ENCODE measurements at regions not wholly inside any gene's neighbourhood (a gene's known extent, or its start where the extent isn't known, plus 50 kb on each side); places are given as distances from the start of the nearest gene placed in this dataset.
"Not testable (repeated sequence)": the region's sequence is repeated elsewhere in the genome, so short reads cannot be mapped to it uniquely, and the experiment has no call there.

GRCh38 chr2:195304310-195304709 lies 352.7 kb upstream of the SLC39A10 start:
- no peak for DNase-seq (ENCODE audit: low read depth)

GRCh38 chr2:195300631-195301030 lies 356.4 kb upstream of the SLC39A10 start:
- no peak for DNase-seq (ENCODE audit: low read depth)

- no peak for DNase-seq (ENCODE audit: low read depth)
Measured at GRCh38 chr2:195299600-195299999, 357.4 kb upstream of the SLC39A10 start.

GRCh38 chr2:195296490-195296889 lies 360.5 kb upstream of the SLC39A10 start:
- no peak for DNase-seq (ENCODE audit: low read depth)

- no peak for DNase-seq (ENCODE audit: low read depth)
Measured at GRCh38 chr2:195289081-195289480, 367.9 kb upstream of the SLC39A10 start.

DNA sequence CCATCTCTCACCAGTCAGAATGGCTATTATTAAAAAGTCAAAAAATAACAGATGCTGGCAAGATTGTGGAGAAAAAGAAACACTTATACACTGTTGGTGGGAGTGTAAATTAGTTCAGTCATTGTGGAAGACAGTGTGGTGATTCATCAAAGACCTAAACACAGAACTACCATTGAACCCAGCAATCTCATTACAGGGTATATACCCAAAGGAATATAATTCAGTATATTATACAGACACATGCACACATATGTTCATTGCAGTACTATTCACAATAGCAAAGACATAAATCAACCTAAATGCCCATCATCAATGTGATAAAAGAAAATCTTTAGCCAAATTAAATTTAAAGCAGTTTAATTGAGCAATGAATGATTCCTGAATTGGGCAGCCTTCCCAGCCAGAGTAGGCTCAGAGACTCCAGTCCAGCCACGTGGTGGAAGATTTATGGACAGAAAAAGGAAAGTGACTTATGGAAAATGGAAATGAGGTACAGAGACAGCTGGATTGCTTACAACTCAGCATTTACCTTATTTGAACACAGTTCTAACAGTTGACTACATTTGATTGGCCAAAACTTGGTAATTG lies 377.1 kb upstream of the SLC39A10 start:
- DNase-seq (ENCODE audit: low read depth), result no peak

DNA sequence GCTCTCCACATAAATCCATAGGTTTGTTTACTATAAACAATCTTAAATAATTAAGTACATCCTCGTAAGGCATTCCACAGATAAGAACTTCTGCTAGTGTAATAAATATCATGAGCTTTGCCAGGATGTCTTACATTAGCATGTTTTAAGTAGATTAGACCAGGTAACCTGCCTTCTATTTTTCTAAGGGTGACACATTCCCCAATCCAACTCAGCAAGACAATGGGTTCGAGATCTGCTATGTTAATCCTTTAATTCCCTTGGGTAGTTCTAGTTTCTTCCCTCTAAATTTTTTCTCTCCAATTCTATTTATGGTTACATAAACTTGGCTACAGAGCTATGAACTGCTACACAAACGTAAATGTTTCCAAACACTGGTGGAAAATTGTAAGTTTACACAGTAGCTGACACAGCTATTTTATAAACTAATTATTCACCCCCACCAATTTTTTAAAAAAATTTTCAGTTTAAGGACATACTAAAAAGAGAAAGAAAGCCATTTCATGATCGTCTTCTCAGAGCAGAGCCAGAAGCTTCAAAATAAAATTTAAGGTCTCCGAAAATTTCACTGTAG lies 386.5 kb upstream of the SLC39A10 start:
- DNase-seq (ENCODE audit: low read depth), result no peak

GRCh38 chr2:195269220-195269619 lies 387.8 kb upstream of the SLC39A10 start:
- no peak for DNase-seq (ENCODE audit: low read depth)

DNA sequence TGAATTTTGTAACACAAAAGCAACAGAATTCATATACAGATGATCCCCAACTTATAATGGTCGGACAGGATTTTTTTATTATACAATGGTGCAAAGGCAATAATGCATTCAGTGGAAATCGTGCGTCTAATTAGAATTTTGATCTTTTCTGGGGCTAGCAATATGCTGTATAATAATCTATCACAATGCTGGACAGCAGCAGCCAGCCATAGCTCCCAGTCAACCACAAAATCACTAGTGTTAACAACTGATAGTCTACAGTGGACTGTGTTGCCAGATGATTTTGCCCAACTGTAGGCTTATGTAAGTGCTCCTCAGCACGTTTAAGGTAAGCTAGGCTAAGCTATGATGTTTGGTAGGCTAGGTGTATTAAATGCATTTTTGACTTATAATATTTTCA lies 399.0 kb upstream of the SLC39A10 start:
- DNase-seq (ENCODE audit: low read depth), result no peak

GRCh38 chr2:195252018-195252417 lies 405.0 kb upstream of the SLC39A10 start:
- DNase-seq (ENCODE audit: low read depth), result no peak

GRCh38 chr2:195251214-195251613 lies 405.8 kb upstream of the SLC39A10 start:
- DNase-seq (ENCODE audit: low read depth), result no peak

DNA sequence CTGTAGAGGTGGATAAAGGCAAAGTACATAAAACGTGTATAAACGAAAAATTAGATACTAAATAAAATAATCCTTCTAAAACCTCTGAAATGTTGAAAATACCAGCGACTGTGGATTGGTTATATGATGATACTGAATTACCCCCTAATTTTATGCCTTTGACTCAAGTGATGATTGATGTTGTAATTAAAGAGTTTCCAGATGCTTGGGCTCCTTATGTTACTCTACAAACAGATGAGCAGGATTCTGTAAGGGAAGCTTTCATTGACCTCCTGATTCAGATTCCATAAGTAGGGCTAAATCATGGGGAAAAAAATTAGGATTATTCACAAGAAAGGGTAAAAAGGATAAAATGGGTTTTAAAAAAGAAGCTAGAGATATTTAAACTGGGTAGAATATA lies 418.2 kb upstream of the SLC39A10 start:
- DNase-seq (ENCODE audit: low read depth), result no peak

GRCh38 chr2:195238379-195238778 lies 418.6 kb upstream of the SLC39A10 start:
- no peak for DNase-seq (ENCODE audit: low read depth)

DNA sequence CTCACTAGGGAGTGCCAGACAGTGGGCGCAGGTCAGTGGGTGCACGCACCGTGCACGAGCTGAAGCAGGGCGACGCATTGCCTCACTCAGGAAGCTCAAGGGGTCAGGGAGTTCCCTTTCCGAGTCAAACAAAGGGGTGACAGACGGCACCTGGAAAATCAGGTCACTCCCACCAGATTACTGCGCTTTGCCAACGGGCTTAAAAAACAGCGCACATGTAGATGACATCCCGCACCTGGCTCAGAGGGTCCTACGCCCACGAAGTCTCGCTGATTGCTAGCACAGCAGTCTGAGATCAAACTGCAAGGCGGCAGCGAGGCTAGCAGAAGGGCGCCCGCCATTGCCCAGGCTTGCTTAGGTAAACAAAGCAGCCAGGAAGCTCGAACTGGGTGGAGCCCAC lies 428.5 kb upstream of the SLC39A10 start:
- DNase-seq (ENCODE audit: low read depth), result not testable (repeated sequence)

- DNase-seq (ENCODE audit: low read depth), result no peak
Measured at GRCh38 chr2:195214072-195214471, 443.0 kb upstream of the SLC39A10 start.

- no peak for DNase-seq (ENCODE audit: low read depth)
Measured at GRCh38 chr2:195212586-195212985, 444.4 kb upstream of the SLC39A10 start.

- DNase-seq (ENCODE audit: low read depth), result no peak
Measured at GRCh38 chr2:195202163-195202845, 454.7 kb upstream of the SLC39A10 start.

DNA sequence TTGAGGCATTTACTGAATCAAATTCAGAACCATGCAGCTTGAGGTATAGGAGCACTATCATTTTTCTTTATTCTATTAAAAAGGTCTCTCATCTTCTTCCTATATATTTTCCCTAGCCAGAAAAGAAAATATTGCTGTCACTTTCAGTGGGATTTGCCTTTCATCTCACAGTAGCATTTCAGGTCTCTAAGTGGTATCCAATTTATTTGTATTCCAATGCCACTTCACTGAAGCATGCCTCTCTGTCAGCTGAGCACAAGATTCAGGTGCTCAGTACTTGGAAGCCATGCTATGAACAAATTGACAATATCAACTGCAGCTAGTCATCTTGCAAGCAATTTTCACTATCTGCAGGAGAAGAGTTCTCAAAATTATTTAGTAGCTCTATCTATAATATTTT lies 457.2 kb upstream of the SLC39A10 start:
- DNase-seq (ENCODE audit: low read depth), result no peak

DNA sequence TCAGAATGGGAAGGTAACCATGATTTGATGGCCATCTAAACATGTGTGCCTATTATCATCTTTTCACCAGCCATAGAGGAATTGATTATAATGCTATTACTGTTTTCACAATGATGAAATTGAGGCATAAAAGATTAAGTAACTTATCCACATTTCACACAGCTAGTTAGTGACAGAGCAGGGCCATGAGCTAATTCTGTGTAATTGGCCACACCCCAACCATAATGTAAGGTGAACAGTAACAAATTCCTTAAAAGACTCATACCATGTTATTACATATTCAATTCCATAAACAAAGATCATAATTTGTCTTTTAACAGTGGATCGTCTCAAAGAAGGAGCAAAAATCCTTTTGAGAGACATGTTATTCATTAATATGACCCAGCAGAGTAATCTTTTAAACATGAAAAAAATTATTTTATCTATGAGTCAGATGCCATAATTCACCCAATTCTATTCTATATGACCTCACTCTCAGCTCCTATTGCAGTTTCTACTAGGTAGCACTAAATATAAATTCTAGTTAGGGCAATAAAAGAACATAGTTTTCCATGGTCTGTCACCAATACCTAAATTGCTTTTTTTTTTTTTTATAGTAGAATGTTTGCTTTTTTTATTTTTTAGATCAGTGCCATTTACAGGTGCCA lies 475.8 kb upstream of the SLC39A10 start:
- DNase-seq (ENCODE audit: low read depth), result no peak

- DNase-seq (ENCODE audit: low read depth), result no peak
Measured at GRCh38 chr2:195168369-195168768, 488.7 kb upstream of the SLC39A10 start.

DNA sequence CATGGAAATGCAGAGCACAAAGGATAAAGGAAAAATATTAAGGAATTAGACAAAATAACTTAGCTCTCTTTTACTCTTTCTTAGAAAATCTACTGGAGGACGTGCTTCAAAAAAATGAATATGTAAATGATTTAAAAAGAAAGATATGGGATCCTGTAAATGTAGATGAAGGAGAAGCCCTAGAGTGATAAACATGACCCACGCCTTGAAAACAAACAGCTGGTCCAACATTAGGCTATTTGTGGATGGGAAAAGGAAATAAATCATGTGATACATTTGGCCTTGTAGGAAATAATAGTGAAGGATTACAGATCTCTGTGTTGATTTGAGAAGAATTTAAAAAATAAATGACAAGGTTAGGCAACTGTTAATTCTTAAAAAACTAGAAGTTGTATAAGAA lies 492.1 kb upstream of the SLC39A10 start:
- no peak for DNase-seq (ENCODE audit: low read depth)

GRCh38 chr2:195162918-195163317 lies 494.1 kb upstream of the SLC39A10 start:
- no peak for DNase-seq (ENCODE audit: low read depth)

DNA sequence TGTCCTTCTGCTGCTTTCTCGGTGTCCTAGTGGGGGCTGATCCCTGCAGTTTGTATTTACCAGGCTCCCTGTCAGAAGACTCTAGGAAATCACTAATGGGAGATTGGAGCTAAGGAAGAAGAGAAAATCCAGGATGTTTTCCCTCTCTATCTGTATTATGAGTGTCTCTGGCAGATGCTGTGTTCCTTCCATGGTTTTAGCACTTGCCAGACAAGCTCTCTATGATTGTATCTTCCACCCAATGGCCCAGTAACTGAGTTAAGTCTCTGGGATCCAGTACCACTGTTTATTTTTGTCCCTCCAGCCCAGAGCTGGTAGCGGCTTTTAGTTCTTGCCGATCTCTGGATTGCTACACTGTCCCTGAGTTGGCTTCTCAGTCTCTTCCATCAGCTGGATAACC lies 494.8 kb upstream of the SLC39A10 start:
- no peak for DNase-seq (ENCODE audit: low read depth)

All from activated T-cell treated with anti-CD3 and anti-CD28 coated beads for 24 hours (primary cell).